Loucy (cell line): ENCODE measurements at regions not wholly inside any gene's neighbourhood (a gene's known extent, or its start where the extent isn't known, plus 50 kb on each side); places are given as distances from the start of the nearest gene placed in this dataset.

Experiments used
- H2AFZ ChIP-seq: fragments of 200-600 bp; sonication (generic); 2 replicates; pipeline ENCODE4 v1.6.0; 2016; ENCODE audit warnings: antibody characterized with exemption, mild to moderate bottlenecking, low read length, moderate library complexity
- H3F3A ChIP-seq: fragments of 200-600 bp; 2 replicates; pipeline ENCODE4 v1.6.0; 2016; ENCODE audit warnings: antibody characterized with exemption, low read depth, mild to moderate bottlenecking
- H3K27me3 ChIP-seq: fragments of 200-600 bp; sonication (generic); 2 replicates; pipeline ENCODE4 v1.6.1; 2014; ENCODE audit warnings: low read length, mild to moderate bottlenecking; ENCODE audit not compliant: insufficient read depth, poor library complexity, severe bottlenecking
- H3K36me3 ChIP-seq: fragments of 200-600 bp; sonication (generic); 2 replicates; pipeline ENCODE4 v1.6.1; 2016; ENCODE audit warnings: low read length; ENCODE audit not compliant: insufficient read depth
- H3K4me1 ChIP-seq: fragments of 200-600 bp; sonication (generic); 2 replicates; pipeline ENCODE4 v1.5.1; 2014; ENCODE audit warnings: low read length, mild to moderate bottlenecking; ENCODE audit not compliant: insufficient read depth, poor library complexity, severe bottlenecking
- H3K4me2 ChIP-seq: fragments of 200-600 bp; sonication (generic); 2 replicates; pipeline ENCODE4 v1.6.0; 2014; ENCODE audit warnings: antibody characterized with exemption, low read length, low read depth, mild to moderate bottlenecking; ENCODE audit not compliant: poor library complexity, severe bottlenecking
- H3K4me3 ChIP-seq: fragments of 200-600 bp; sonication (generic); 2 replicates; pipeline ENCODE4 v1.5.1; 2014; ENCODE audit warnings: low read length, mild to moderate bottlenecking, mixed read lengths; ENCODE audit not compliant: poor library complexity, severe bottlenecking
- H3K79me2 ChIP-seq: fragments of 200-600 bp; sonication (generic); 2 replicates; pipeline ENCODE4 v1.6.1; 2014; ENCODE audit warnings: low read length; ENCODE audit not compliant: insufficient read depth
- H3K9ac ChIP-seq: fragments of 200-600 bp; sonication (generic); 2 replicates; pipeline ENCODE4 v1.6.0; 2014; ENCODE audit warnings: mild to moderate bottlenecking, low read depth, low read length, moderate library complexity; ENCODE audit not compliant: poor library complexity, severe bottlenecking
- H3K9me2 ChIP-seq: fragments of 200-600 bp; sonication (generic); replicated peaks from 2 replicates; pipeline ENCODE4 v1.6.1; 2016; ENCODE audit warnings: low read depth, low read length, mixed read lengths
- H3K9me3 ChIP-seq: fragments of 200-600 bp; sonication (generic); 2 replicates; pipeline ENCODE4 v1.6.1; 2014; ENCODE audit warnings: mild to moderate bottlenecking, antibody characterized with exemption, low read length, low read depth; ENCODE audit not compliant: insufficient read depth
- H4K20me1 ChIP-seq: fragments of 200-600 bp; sonication (generic); 2 replicates; pipeline ENCODE4 v1.6.0; 2014; ENCODE audit warnings: antibody characterized with exemption, low read length, mild to moderate bottlenecking; ENCODE audit not compliant: insufficient read depth, poor library complexity, severe bottlenecking
- EZH2phosphoT487 ChIP-seq: fragments of 200-600 bp; IDR thresholded peaks from 2 replicates; pipeline ENCODE4 v1.6.1; 2018; ENCODE audit warnings: antibody characterized with exemption, mild to moderate bottlenecking, moderate library complexity, borderline replicate concordance
- TF ChIP-seq, protein P1 (sequence below): fragments of 200-600 bp; sonication (generic); conservative IDR thresholded peaks from 2 replicates; pipeline ENCODE4 v1.5.1; 2014; ENCODE audit warnings: mild to moderate bottlenecking, antibody characterized with exemption, low read length

DNA sequence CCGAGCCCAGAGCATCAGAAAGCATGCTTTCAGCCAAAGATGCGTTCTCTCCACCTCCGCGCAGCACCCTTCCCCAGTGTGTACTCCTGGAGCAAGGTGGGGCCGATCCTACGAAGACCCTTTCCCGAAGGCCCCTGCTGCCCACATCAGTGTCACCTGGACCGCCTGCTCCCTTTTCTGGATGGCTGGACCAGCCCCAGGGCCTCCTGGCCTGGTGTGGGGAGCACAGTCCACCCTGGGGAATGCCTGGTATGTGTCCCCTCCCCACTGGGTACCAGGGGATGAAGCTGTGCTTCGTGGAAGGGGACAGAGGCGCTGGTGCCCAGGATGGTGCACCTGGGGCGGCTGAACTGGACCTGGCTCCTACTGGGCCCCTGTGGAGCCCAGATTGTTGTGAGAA lies 173.8 kb downstream of the SEC14L1 start:
- TF ChIP-seq, protein P1, sequence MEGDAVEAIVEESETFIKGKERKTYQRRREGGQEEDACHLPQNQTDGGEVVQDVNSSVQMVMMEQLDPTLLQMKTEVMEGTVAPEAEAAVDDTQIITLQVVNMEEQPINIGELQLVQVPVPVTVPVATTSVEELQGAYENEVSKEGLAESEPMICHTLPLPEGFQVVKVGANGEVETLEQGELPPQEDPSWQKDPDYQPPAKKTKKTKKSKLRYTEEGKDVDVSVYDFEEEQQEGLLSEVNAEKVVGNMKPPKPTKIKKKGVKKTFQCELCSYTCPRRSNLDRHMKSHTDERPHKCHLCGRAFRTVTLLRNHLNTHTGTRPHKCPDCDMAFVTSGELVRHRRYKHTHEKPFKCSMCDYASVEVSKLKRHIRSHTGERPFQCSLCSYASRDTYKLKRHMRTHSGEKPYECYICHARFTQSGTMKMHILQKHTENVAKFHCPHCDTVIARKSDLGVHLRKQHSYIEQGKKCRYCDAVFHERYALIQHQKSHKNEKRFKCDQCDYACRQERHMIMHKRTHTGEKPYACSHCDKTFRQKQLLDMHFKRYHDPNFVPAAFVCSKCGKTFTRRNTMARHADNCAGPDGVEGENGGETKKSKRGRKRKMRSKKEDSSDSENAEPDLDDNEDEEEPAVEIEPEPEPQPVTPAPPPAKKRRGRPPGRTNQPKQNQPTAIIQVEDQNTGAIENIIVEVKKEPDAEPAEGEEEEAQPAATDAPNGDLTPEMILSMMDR = no peak
- H3K4me1 ChIP-seq = peaks cover 4% of the 10 kb centered on the region
- H3K9me3 ChIP-seq = no peaks in the 10 kb centered on the region
- H3K4me3 ChIP-seq = no peak overlapping the region
- no peaks in the 10 kb centered on the region for H4K20me1 ChIP-seq
- no peaks in the 10 kb centered on the region for H3K27me3 ChIP-seq
- H2AFZ ChIP-seq = no peak overlapping the region
- H3K79me2 ChIP-seq = no peaks in the 10 kb centered on the region
- no peak overlapping the region for H3K9ac ChIP-seq
- no peaks in the 10 kb centered on the region for H3F3A ChIP-seq
- no peaks in the 10 kb centered on the region for H3K36me3 ChIP-seq
- no peak overlapping the region for H3K4me2 ChIP-seq
- H3K9me2 ChIP-seq = no peaks in the 10 kb centered on the region

DNA sequence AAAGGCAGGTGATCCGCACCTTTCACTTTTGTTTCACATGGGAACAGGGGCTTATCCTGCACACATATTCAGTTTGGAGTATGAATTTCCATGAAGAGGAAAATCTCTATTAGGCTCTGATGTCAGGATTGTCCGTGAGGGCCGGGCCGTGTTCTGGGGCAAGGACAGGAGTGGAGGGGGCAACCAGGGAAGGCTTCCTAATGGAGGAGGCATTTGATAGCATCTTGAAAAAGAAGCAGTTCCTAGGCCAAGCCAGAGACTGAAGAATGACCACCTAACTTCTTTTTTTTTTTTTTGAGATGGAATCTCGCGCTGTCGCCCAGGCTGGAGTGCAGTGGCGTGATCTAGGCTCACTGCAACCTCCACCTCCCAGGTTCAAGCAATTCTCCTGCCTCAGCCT lies 174.2 kb downstream of the SEC14L1 start:
- Histone ChIP-seq H3K9me2 (no peaks in the 10 kb centered on the region), H3K79me2 (no peaks in the 10 kb centered on the region)

DNA sequence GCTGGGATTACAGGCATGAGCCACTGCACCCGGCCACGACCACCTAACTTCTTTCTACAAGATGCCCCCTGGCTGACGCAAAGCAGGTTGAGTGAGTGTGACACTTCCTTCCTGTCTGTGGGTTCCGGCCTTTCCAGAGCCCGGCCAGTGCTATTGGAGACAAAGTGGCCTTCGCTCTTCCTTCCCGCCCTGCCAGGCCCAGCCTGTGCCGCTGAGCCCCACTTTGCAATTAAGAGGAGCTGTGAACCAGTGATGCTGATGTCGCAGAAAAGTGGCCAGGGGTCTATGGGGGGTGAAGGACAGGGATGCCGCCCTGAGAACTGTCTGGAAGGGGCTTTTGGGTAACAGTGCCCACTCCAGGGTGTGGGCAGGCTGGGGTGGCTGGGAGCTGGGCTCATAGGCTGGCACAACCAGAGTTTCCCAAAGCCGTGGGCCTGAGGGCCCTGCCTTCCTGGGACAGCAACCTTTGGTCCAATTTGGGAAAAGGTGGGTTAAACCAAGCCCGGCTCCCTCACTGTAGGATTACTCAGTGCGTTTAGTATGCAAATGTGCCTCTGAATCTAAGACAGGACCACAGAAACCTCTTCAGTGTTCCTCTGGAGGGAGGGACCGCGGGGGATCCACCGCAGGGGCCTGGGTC lies 174.9 kb downstream of the SEC14L1 start:
- Histone ChIP-seq H3K36me3 (no peaks in the 10 kb centered on the region), H3K9me3 (no peaks in the 10 kb centered on the region), H3K4me1 (peaks cover 4% of the 10 kb centered on the region), H3K4me2 (no peak overlapping the region), H3K27me3 (no peaks in the 10 kb centered on the region), H3K9me2 (no peaks in the 10 kb centered on the region), H3K9ac (no peak overlapping the region), H3K79me2 (no peaks in the 10 kb centered on the region), H3F3A (no peaks in the 10 kb centered on the region), H4K20me1 (no peaks in the 10 kb centered on the region), H2AFZ (no peak overlapping the region), H3K4me3 (no peak overlapping the region)
- TF ChIP-seq, protein P1 = no peak
- no peak for TF ChIP-seq EZH2phosphoT487

More for the DNA sequence above, 174.2 kb downstream of the SEC14L1 start:
- Histone ChIP-seq H2AFZ (no peak overlapping the region), H3K4me2 (no peak overlapping the region), H3K9me3 (no peaks in the 10 kb centered on the region), H4K20me1 (no peaks in the 10 kb centered on the region), H3K4me1 (peaks cover 4% of the 10 kb centered on the region), H3K27me3 (no peaks in the 10 kb centered on the region), H3F3A (no peaks in the 10 kb centered on the region), H3K4me3 (no peak overlapping the region), H3K9ac (no peak overlapping the region), H3K36me3 (no peaks in the 10 kb centered on the region)
- TF ChIP-seq EZH2phosphoT487 = no peak
- TF ChIP-seq, protein P1 = no peak
